GM12878 (cell line): ENCODE measurements at regions not wholly inside any gene's neighbourhood (a gene's known extent, or its start where the extent isn't known, plus 50 kb on each side); places are given as distances from the start of the nearest gene placed in this dataset.

Source experiments
- ATAC-seq: fragments of 200-7000 bp; cut with Tn5 transposase; 3 replicates; pipeline ENCODE4 v1.9.1; 2020; ENCODE audit warnings: mild to moderate bottlenecking, moderate library complexity
- BruUV-seq: library from RNA; stranded (reverse); fragments of 400-500 nt; replicated peaks from 2 replicates; lab custom pipeline; 2021; lab: Mats Ljungman, UMichigan
- CTCF ChIA-PET: fragments of 300-600 bp; sonication (Branson Sonifier 250); formaldehyde crosslinking; extraction: SDS; loops from one replicate; lab custom pipeline; 2021; ENCODE audit warnings: inconsistent platforms; lab: Yijun Ruan, JAX
- POLR2A ChIA-PET: fragments of 350-600 bp; formaldehyde crosslinking; extraction: SDS; loops from one replicate; lab custom pipeline; 2021; ENCODE audit warnings: inconsistent platforms; lab: Charles Lee
- RAD21 ChIA-PET: fragments of 300-600 bp; sonication (Branson Sonifier 250); formaldehyde crosslinking; loops from one replicate; lab custom pipeline; 2023; ENCODE audit warnings: antibody characterized with exemption; ENCODE audit not compliant: unreplicated experiment; lab: Charles Lee
- SMC1A ChIA-PET: fragments of 300-600 bp; sonication (Branson Sonifier 250); formaldehyde crosslinking; loops from one replicate; lab custom pipeline; 2023; ENCODE audit not compliant: unreplicated experiment, uncharacterized antibody; lab: Charles Lee
- DNase-seq: peaks from one replicate; pipeline ENCODE4 v3.0.0-alpha.2; 2011; ENCODE audit warnings: low read depth, low spot score
- FAIRE-seq: peaks from 3 replicates; lab custom pipeline; 2011; peaks lifted over from hg19 to GRCh38; lab: Jason Lieb, UNC
- H2AFZ ChIP-seq: 2 replicates; pipeline ENCODE4 v1.6.0; 2011; ENCODE audit warnings: low read depth, low read length, control low read depth; ENCODE audit not compliant: control insufficient read depth
- H3K27ac ChIP-seq: 2 replicates; pipeline ENCODE4 v1.5.1; 2011; ENCODE audit warnings: control low read depth; ENCODE audit not compliant: control insufficient read depth, insufficient read depth
- H3K27me3 ChIP-seq, 2 experiments: replicated peaks in 1 of 2; 2 replicates each; pipeline versions ENCODE4 v1.6.0 to v1.6.1; 2011; ENCODE audit warnings: low read length in 1 of 2; ENCODE audit not compliant: control insufficient read depth in 2 of 2, insufficient read depth in 2 of 2
- H3K36me3 ChIP-seq, 2 experiments: 2 replicates each; pipeline ENCODE4 v1.5.1; 2011; ENCODE audit warnings: low read length in 1 of 2; ENCODE audit not compliant: control insufficient read depth in 2 of 2, insufficient read depth in 2 of 2
- H3K4me1 ChIP-seq: 2 replicates; pipeline ENCODE4 v1.6.1; 2011; ENCODE audit warnings: mild to moderate bottlenecking, low read length, moderate library complexity, mixed read lengths; ENCODE audit not compliant: control insufficient read depth, insufficient read depth
- H3K4me2 ChIP-seq: 2 replicates; pipeline ENCODE4 v1.6.0; 2011; ENCODE audit warnings: control low read depth; ENCODE audit not compliant: control insufficient read depth, insufficient read depth
- H3K4me3 ChIP-seq: fragments of 200-600 bp; sonication (generic); 2 replicates; pipeline ENCODE4 v1.5.1; 2016
- H3K79me2 ChIP-seq: 2 replicates; pipeline ENCODE4 v1.6.0; 2011; ENCODE audit warnings: low read length; ENCODE audit not compliant: control insufficient read depth, insufficient read depth
- H3K9ac ChIP-seq: 2 replicates; pipeline ENCODE4 v1.8.0; 2011; ENCODE audit warnings: low read length, control low read depth, mixed read lengths; ENCODE audit not compliant: control insufficient read depth, insufficient read depth
- H3K9me3 ChIP-seq: replicated peaks from 3 replicates; pipeline ENCODE4 v1.5.1; 2011; ENCODE audit warnings: mild to moderate bottlenecking, low read length; ENCODE audit not compliant: control insufficient read depth, insufficient read depth
- H4K20me1 ChIP-seq: 2 replicates; pipeline ENCODE4 v1.6.0; 2011; ENCODE audit not compliant: control insufficient read depth, insufficient read depth
- CBX5 ChIP-seq: sonication (generic); IDR thresholded peaks from 2 replicates; pipeline ENCODE4 v1.6.1; 2016; ENCODE audit warnings: low read depth, moderate library complexity, mild to moderate bottlenecking, inconsistent platforms
- CHD4 ChIP-seq: fragments of 200-600 bp; sonication (generic); IDR thresholded peaks from 2 replicates; pipeline ENCODE4 v1.6.1; 2016; ENCODE audit warnings: mild to moderate bottlenecking
- FOXM1 ChIP-seq: IDR thresholded peaks from 2 replicates; pipeline ENCODE4 v1.6.1; 2012; ENCODE audit warnings: low read depth, mild to moderate bottlenecking, inconsistent platforms, low read length, moderate library complexity
- JUND ChIP-seq: IDR thresholded peaks from 2 replicates; pipeline ENCODE4 v1.6.1; 2012; ENCODE audit warnings: low read depth, mild to moderate bottlenecking, low read length, improper control_type of control experiment, moderate library complexity
- LARP7 ChIP-seq: fragments of 450-650 bp; IDR thresholded peaks from 2 replicates; pipeline ENCODE4 v1.6.1; 2017; ENCODE audit warnings: mild to moderate bottlenecking
- MEF2B ChIP-seq: fragments of 450-650 bp; IDR thresholded peaks from 2 replicates; pipeline ENCODE4 v1.6.1; 2018; ENCODE audit warnings: mild to moderate bottlenecking, moderate library complexity; ENCODE audit not compliant: partially characterized antibody, poor library complexity, severe bottlenecking
- MTA2 ChIP-seq: fragments of 450-650 bp; IDR thresholded peaks from 2 replicates; pipeline ENCODE4 v1.6.1; 2016; ENCODE audit warnings: low read depth, mild to moderate bottlenecking, moderate library complexity
- MYC ChIP-seq: IDR thresholded peaks from 2 replicates; pipeline ENCODE4 v1.6.1; 2011; ENCODE audit warnings: mild to moderate bottlenecking, low read length, moderate library complexity, inconsistent platforms; ENCODE audit not compliant: insufficient read depth, insufficient replicate concordance, insufficient read length, severe bottlenecking
- NRF1 ChIP-seq: conservative IDR thresholded peaks from 2 replicates; pipeline ENCODE4 v1.6.1; 2011; ENCODE audit warnings: mild to moderate bottlenecking, low read depth, low read length, improper control_type of control experiment
- PKNOX1 ChIP-seq: fragments of 450-650 bp; IDR thresholded peaks from 2 replicates; pipeline ENCODE4 v1.6.1; 2016; ENCODE audit warnings: mild to moderate bottlenecking
- SPI1 ChIP-seq: IDR thresholded peaks from 2 replicates; pipeline ENCODE4 v1.6.1; 2011; ENCODE audit warnings: low read depth, mild to moderate bottlenecking, low read length, moderate library complexity, borderline replicate concordance; ENCODE audit not compliant: insufficient read depth
- SUPT20H ChIP-seq: IDR thresholded peaks from 2 replicates; pipeline ENCODE4 v1.6.1; 2011; ENCODE audit warnings: low read depth, mild to moderate bottlenecking, low read length, moderate library complexity, borderline replicate concordance; ENCODE audit not compliant: control insufficient read depth
- ZBED1 ChIP-seq: IDR thresholded peaks from 2 replicates; pipeline ENCODE4 v1.6.1; 2016; ENCODE audit warnings: borderline replicate concordance
- WGBS: methylation state at CpG from one replicate; pipeline ENCODE4 v1.1.6; 2016; ENCODE audit warnings: low lambda C conversion rate; ENCODE audit not compliant: insufficient replicate concordance, insufficient coverage; ENCODE audit errors: missing lambda C conversion rate; 5-methylcytosine and 5-hydroxymethylcytosine counted together
- in situ Hi-C: fragments of 300-500 bp; cut with MboI; formaldehyde crosslinking; loops from 9 replicates; pipeline ENCODE4 v1.14.3; 2018; ENCODE audit warnings: mixed read lengths
- intact Hi-C: fragments of 100-400 bp; cut with micrococcal nuclease; formaldehyde crosslinking; loops from one replicate; pipeline ENCODE4 v1.14.2; 2022; ENCODE audit not compliant: unreplicated experiment

GRCh38 chr13:24016046-24016445 lies 118.7 kb upstream of the C1QTNF9B start:
- no peaks in the 10 kb centered on the region for H3K9me3 ChIP-seq
- ATAC-seq (no peak), FAIRE-seq (no peak), DNase-seq (no peak)
- H2AFZ ChIP-seq: no peak overlapping the region
- CTCF ChIA-PET: interaction anchor here (0.9 to 8.6 kb wide), 5 partner anchors 33 to 213 kb away, joined by 3 to 155 read pairs (median 7); no protein-coding TSS in a partner anchor
- no peaks in the 10 kb centered on the region for H3K36me3 ChIP-seq
- H3K27me3 ChIP-seq: peaks cover 0 to 1% of the 10 kb centered on the region in 2 experiments; a peak in 2 of 4 replicates
- intact Hi-C loops: no loop called here
- in situ Hi-C loops: no loop called here
- no peak overlapping the region for H3K27ac ChIP-seq
- TF ChIP-seq FOXM1: no peak
- no peak for TF ChIP-seq NRF1
- no peak for TF ChIP-seq PKNOX1
- TF ChIP-seq ZBED1: no peak
- no peak for TF ChIP-seq MTA2
- no peak for TF ChIP-seq SUPT20H
- TF ChIP-seq SPI1: no peak
- TF ChIP-seq CHD4: no peak
- TF ChIP-seq JUND: no peak
- no peak for TF ChIP-seq LARP7
- TF ChIP-seq MYC: no peak
- no peak for TF ChIP-seq CBX5
- TF ChIP-seq MEF2B: no peak
- no peak overlapping the region for H3K4me2 ChIP-seq
- SMC1A ChIA-PET: interaction anchor here (0.9 to 1.1 kb wide), 2 partner anchors 11 to 52 kb away, joined by 3 to 5 read pairs; no protein-coding TSS in a partner anchor
- no peaks in the 10 kb centered on the region for H4K20me1 ChIP-seq
- 38% methylated on average over 8 of the region's 8 CpGs for WGBS
- H3K4me3 ChIP-seq: no peak overlapping the region
- no peak overlapping the region for H3K9ac ChIP-seq
- H3K4me1 ChIP-seq: no peaks in the 10 kb centered on the region
- no peaks in the 10 kb centered on the region for H3K79me2 ChIP-seq
- RAD21 ChIA-PET: interaction anchor here (1.4 kb wide), 1 partner anchor 94 kb away, joined by 4 read pairs; no protein-coding TSS in a partner anchor
- POLR2A ChIA-PET: no interaction called here
- no TSS peak for BruUV-seq
